Endothelial cell of umbilical vein (primary cell): ENCODE measurements at regions not wholly inside any gene's neighbourhood (a gene's known extent, or its start where the extent isn't known, plus 50 kb on each side); places are given as distances from the start of the nearest gene placed in this dataset.

Experiments
- BruUV-seq: library from RNA; stranded (reverse); fragments of 400-500 nt; replicated peaks from 2 replicates; lab custom pipeline; 2021; lab: Mats Ljungman, UMichigan
- CTCF ChIA-PET: fragments of 300-600, 350-600 bp; sonication (Branson Sonifier 250); formaldehyde crosslinking; loops from one replicate; lab custom pipeline; 2021; ENCODE audit warnings: antibody characterized with exemption, inconsistent platforms; lab: Charles Lee
- POLR2A ChIA-PET: fragments of 300-600, 350-600 bp; sonication (Branson Sonifier 250); formaldehyde crosslinking; loops from one replicate; lab custom pipeline; 2021; ENCODE audit warnings: antibody characterized with exemption, inconsistent platforms; lab: Charles Lee
- DNase-seq: peaks from one replicate; pipeline ENCODE4 v3.0.0-alpha.2; 2011; ENCODE audit warnings: low read depth, low spot score
- FAIRE-seq: peaks from 2 replicates; lab custom pipeline; 2011; peaks lifted over from hg19 to GRCh38; lab: Jason Lieb, UNC
- H2AFZ ChIP-seq: 2 replicates; pipeline ENCODE4 v1.6.0; 2012; ENCODE audit warnings: low read depth, low read length, control low read depth, inconsistent platforms
- H3K27ac ChIP-seq: 2 replicates; pipeline ENCODE4 v1.5.1; 2011; ENCODE audit warnings: low read depth, mild to moderate bottlenecking, control low read depth, low read length, moderate library complexity; ENCODE audit not compliant: insufficient read depth
- H3K27me3 ChIP-seq, 2 experiments: 2 replicates each; pipeline versions ENCODE4 v1.6.0 to v1.6.1; 2011; ENCODE audit warnings: low read length in 2 of 2, mixed read lengths in 1 of 2; ENCODE audit not compliant: control insufficient read depth in 2 of 2, insufficient read depth in 2 of 2
- H3K36me3 ChIP-seq, 2 experiments: 2 replicates in 1 of 2; 3 replicates in 1 of 2; pipeline ENCODE4 v1.5.1; 2011; ENCODE audit warnings: low read length in 2 of 2, mild to moderate bottlenecking in 1 of 2, moderate library complexity in 1 of 2; ENCODE audit not compliant: control insufficient read depth in 2 of 2, insufficient read depth in 2 of 2; ENCODE audit errors: extremely low read depth in 1 of 2
- H3K4me1 ChIP-seq: 3 replicates; pipeline ENCODE4 v1.5.1; 2011; ENCODE audit warnings: mild to moderate bottlenecking, low read length; ENCODE audit not compliant: control insufficient read depth, insufficient read depth; ENCODE audit errors: extremely low read depth
- H3K4me2 ChIP-seq: 2 replicates; pipeline ENCODE4 v1.6.1; 2011; ENCODE audit warnings: low read length, control low read depth, mixed read lengths; ENCODE audit not compliant: insufficient read depth
- H3K4me3 ChIP-seq, 3 experiments: fragments of 200-600 bp in 1 of 3; sonication (generic), shearing (Covaris generic) in 1 of 3; replicated peaks in 1 of 3; 2 replicates each; pipeline ENCODE4 v1.5.1; 2011 to 2016; ENCODE audit warnings: control low read depth in 3 of 3, low read length in 3 of 3, mild to moderate bottlenecking in 2 of 3, inconsistent platforms in 1 of 3, low read depth in 1 of 3, moderate library complexity in 1 of 3; ENCODE audit not compliant: insufficient read depth in 1 of 3
- H3K79me2 ChIP-seq: 2 replicates; pipeline ENCODE4 v1.6.0; 2012; ENCODE audit warnings: low read length, inconsistent platforms; ENCODE audit not compliant: control insufficient read depth, insufficient read depth
- H3K9ac ChIP-seq: replicated peaks from 2 replicates; pipeline ENCODE3; 2011; ENCODE audit warnings: low read length, control low read depth; ENCODE audit not compliant: insufficient read depth; ENCODE audit errors: extremely low read depth
- H3K9me1 ChIP-seq: replicated peaks from 3 replicates; pipeline ENCODE4 v1.6.0; 2011; ENCODE audit warnings: mild to moderate bottlenecking, low read length; ENCODE audit not compliant: control insufficient read depth, insufficient read depth; ENCODE audit errors: extremely low read depth
- H3K9me3 ChIP-seq: replicated peaks from 2 replicates; pipeline ENCODE4 v1.5.1; 2012; ENCODE audit warnings: low read length, inconsistent platforms; ENCODE audit not compliant: control insufficient read depth, insufficient read depth
- H4K20me1 ChIP-seq: replicated peaks from 2 replicates; pipeline ENCODE3; 2011; ENCODE audit warnings: mild to moderate bottlenecking, low read length; ENCODE audit not compliant: control insufficient read depth, insufficient read depth; ENCODE audit errors: extremely low read depth
- CTCF ChIP-seq, 2 donors: IDR thresholded peaks; 1 replicate in 1 of 2; 2 replicates in 1 of 2; pipeline ENCODE4 v1.5.1; 2011; ENCODE audit warnings: low read length in 2 of 2, mild to moderate bottlenecking in 2 of 2, moderate library complexity in 2 of 2, control low read depth in 1 of 2, inconsistent platforms in 1 of 2, low read depth in 1 of 2; ENCODE audit not compliant: insufficient read depth in 1 of 2; ENCODE audit errors: extremely low read depth in 1 of 2
- EZH2 ChIP-seq: IDR thresholded peaks from 2 replicates; pipeline ENCODE4 v1.6.1; 2012; ENCODE audit warnings: borderline replicate concordance, low read depth, mild to moderate bottlenecking, moderate library complexity, low read length, inconsistent platforms; ENCODE audit not compliant: severe bottlenecking
- FOS ChIP-seq: IDR thresholded peaks from 2 replicates; pipeline ENCODE4 v1.6.1; 2011; ENCODE audit warnings: mild to moderate bottlenecking, low read length, moderate library complexity, borderline replicate concordance; ENCODE audit not compliant: insufficient read depth
- GATA2 ChIP-seq: IDR thresholded peaks from 2 replicates; pipeline ENCODE4 v1.7.0; 2011; ENCODE audit warnings: low read depth, mild to moderate bottlenecking, moderate library complexity, mixed read lengths, low read length; ENCODE audit not compliant: insufficient read length, insufficient read depth
- JUN ChIP-seq: IDR thresholded peaks from 2 replicates; pipeline ENCODE4 v1.6.1; 2011; ENCODE audit warnings: borderline replicate concordance, low read depth; ENCODE audit not compliant: insufficient read length, insufficient read depth
- MYC ChIP-seq: IDR thresholded peaks from one replicate; pipeline ENCODE4 v1.6.1; 2011; ENCODE audit warnings: mild to moderate bottlenecking, low read depth, low read length
- POLR2A ChIP-seq: IDR thresholded peaks from 2 replicates; pipeline ENCODE4 v1.6.1; 2012; ENCODE audit warnings: low read depth, mild to moderate bottlenecking, control low read depth, low read length
- POLR2AphosphoS5 ChIP-seq: IDR thresholded peaks from 2 replicates; pipeline ENCODE4 v1.6.1; 2012; ENCODE audit warnings: low read depth, mild to moderate bottlenecking, control low read depth, low read length, moderate library complexity; ENCODE audit not compliant: insufficient read depth
- dilution Hi-C: fragments of 300-500 bp; cut with MboI; formaldehyde crosslinking; loops from one replicate; pipeline ENCODE4 v1.15.0; 2019; ENCODE audit warnings: low sequenced_read_pairs; ENCODE audit not compliant: extremely low pct_ligation_motif_present
- intact Hi-C: fragments of 100-400 bp; cut with micrococcal nuclease; formaldehyde crosslinking; loops from one replicate; pipeline ENCODE4 v1.10.0; 2022
- TF ChIP-seq, protein P1 (sequence below): IDR thresholded peaks from 2 replicates; pipeline ENCODE4 v1.6.1; 2011; ENCODE audit not compliant: insufficient read depth, insufficient read length

- Histone ChIP-seq H3K4me2 (no peak overlapping the region), H3K4me1 (no peaks in the 10 kb centered on the region), H3K36me3 (no peaks in the 10 kb centered on the region), H3K9me3 (no peaks in the 10 kb centered on the region), H3K9me1 (no peaks in the 10 kb centered on the region), H3K27me3 (no peaks in the 10 kb centered on the region), H3K79me2 (no peaks in the 10 kb centered on the region), H4K20me1 (no peaks in the 10 kb centered on the region), H3K4me3 (no peak overlapping the region), H2AFZ (no peak overlapping the region), H3K27ac (no peak overlapping the region), H3K9ac (no peak overlapping the region)
- dilution Hi-C loops: no loop called here
- FAIRE-seq (no peak), DNase-seq (no peak)
- ChIA-PET CTCF (no interaction called here), POLR2A (no interaction called here)
- intact Hi-C loops: no loop called here
- no TSS peak for BruUV-seq
- TF ChIP-seq FOS (no peak), EZH2 (no peak), GATA2 (no peak), JUN (no peak), POLR2A (no peak), POLR2AphosphoS5 (no peak), MYC (no peak), CTCF (IDR thresholded peaks at IDR 0.05; ENCODE audit: extremely low read depth in 1 of 2, insufficient read depth in 1 of 2, low read depth in 1 of 2, low read length in 2 of 2) (no peak)
- TF ChIP-seq, protein P1, sequence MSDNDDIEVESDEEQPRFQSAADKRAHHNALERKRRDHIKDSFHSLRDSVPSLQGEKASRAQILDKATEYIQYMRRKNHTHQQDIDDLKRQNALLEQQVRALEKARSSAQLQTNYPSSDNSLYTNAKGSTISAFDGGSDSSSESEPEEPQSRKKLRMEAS: no peak
Observed at GRCh38 chr13:80166352-80166751, 174.6 kb downstream of the SPRY2 start.
